GM12878 (cell line): ENCODE measurements at regions not wholly inside any gene's neighbourhood (a gene's known extent, or its start where the extent isn't known, plus 50 kb on each side); places are given as distances from the start of the nearest gene placed in this dataset.

Experiments used
- CBX3 ChIP-seq: fragments of 200-600 bp; sonication (generic); IDR thresholded peaks from 2 replicates; pipeline ENCODE4 v1.6.1; 2016; ENCODE audit warnings: low read depth, borderline replicate concordance
- CEBPB ChIP-seq, 2 experiments: fragments of 150-350 bp in 1 of 2; IDR thresholded peaks; 2 replicates each; pipeline ENCODE4 v1.6.1; 2012 to 2014; ENCODE audit warnings: low read depth in 2 of 2, low read length in 2 of 2, borderline replicate concordance in 1 of 2, inconsistent platforms in 1 of 2
- CREB1 ChIP-seq: IDR thresholded peaks from 2 replicates; pipeline ENCODE4 v1.6.1; 2012; ENCODE audit warnings: low read depth, mild to moderate bottlenecking, inconsistent platforms
- CTCF ChIP-seq, 3 experiments: IDR thresholded peaks in 2 of 3; conservative IDR thresholded peaks in 1 of 3; 2 replicates each; pipeline ENCODE4 v1.5.1; 2011; ENCODE audit warnings: low read depth in 3 of 3, low read length in 3 of 3, mild to moderate bottlenecking in 3 of 3, control low read depth in 2 of 3, moderate library complexity in 2 of 3, inconsistent platforms in 1 of 3, mixed read lengths in 1 of 3; ENCODE audit not compliant: control insufficient read depth in 2 of 3, insufficient read depth in 1 of 3; ENCODE audit errors: extremely low read depth in 1 of 3
- EZH2 ChIP-seq: IDR thresholded peaks from 2 replicates; pipeline ENCODE4 v1.6.1; 2012; ENCODE audit warnings: low read depth, mild to moderate bottlenecking, control low read depth, inconsistent platforms, low read length, borderline replicate concordance; ENCODE audit not compliant: control insufficient read depth
- POLR2AphosphoS5 ChIP-seq: IDR thresholded peaks from 2 replicates; pipeline ENCODE4 v1.6.1; 2011; ENCODE audit warnings: mild to moderate bottlenecking, low read length, inconsistent platforms
- RAD21 ChIP-seq: IDR thresholded peaks from 2 replicates; pipeline ENCODE4 v1.6.1; 2011; ENCODE audit warnings: mild to moderate bottlenecking, low read depth, low read length, moderate library complexity; ENCODE audit not compliant: insufficient read depth

- TF ChIP-seq CEBPB (IDR thresholded peaks at IDR 0.05; ENCODE audit: borderline replicate concordance in 1 of 2, low read depth in 2 of 2, low read length in 2 of 2): no peak
- no peak for TF ChIP-seq EZH2
- no peak for TF ChIP-seq CREB1
- no peak for TF ChIP-seq CBX3
- no peak for TF ChIP-seq CTCF (IDR thresholded peaks at IDR 0.05 in 2 of 3, conservative IDR thresholded peaks at IDR 0.05 in 1 of 3; ENCODE audit: control insufficient read depth in 2 of 3, extremely low read depth in 1 of 3, insufficient read depth in 1 of 3, low read depth in 3 of 3, low read length in 3 of 3)
- TF ChIP-seq POLR2AphosphoS5: no peak
- no peak for TF ChIP-seq RAD21
These were observed 138.0 kb upstream of the GHR start for GRCh38 chr5:42285230-42285629.
